Lower leg skin (tissue), 3 donors: ENCODE measurements at regions not wholly inside any gene's neighbourhood (a gene's known extent, or its start where the extent isn't known, plus 50 kb on each side); places are given as distances from the start of the nearest gene placed in this dataset.

ENCODE experiments used
- POLR2A ChIP-seq, 2 donors: fragments of 450-650 bp; IDR thresholded peaks; one replicate each; pipeline ENCODE4 v1.6.1; 2016 to 2017; ENCODE audit warnings: antibody characterized with exemption in 2 of 2, mild to moderate bottlenecking in 1 of 2, moderate library complexity in 1 of 2
- TF ChIP-seq, protein P1 (sequence below), 3 donors: fragments of 450-650 bp; IDR thresholded peaks; one replicate each; pipeline ENCODE4 v1.5.1; 2016; ENCODE audit warnings: antibody characterized with exemption in 3 of 3, mild to moderate bottlenecking in 3 of 3, moderate library complexity in 2 of 3

DNA sequence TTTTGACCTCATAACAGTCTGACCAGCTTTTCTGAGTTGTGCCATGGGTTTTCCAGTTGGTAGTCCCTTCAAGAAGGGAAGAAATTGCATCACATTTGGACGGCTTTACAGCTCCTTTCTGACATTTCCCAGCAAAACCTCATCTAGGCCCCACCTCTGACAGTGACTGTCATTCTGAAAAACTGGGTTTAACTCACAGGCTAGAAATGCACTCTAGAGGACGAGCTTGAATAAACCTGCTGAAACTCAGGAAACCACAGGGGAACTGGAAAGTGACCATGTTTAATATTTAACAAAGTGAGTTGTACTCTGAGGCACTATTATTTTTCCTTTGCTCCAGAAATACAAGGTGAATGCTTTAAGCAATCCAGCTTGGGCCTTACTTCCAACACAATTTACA, 434.3 kb upstream of the RASGEF1B start:
- TF ChIP-seq, protein P1, sequence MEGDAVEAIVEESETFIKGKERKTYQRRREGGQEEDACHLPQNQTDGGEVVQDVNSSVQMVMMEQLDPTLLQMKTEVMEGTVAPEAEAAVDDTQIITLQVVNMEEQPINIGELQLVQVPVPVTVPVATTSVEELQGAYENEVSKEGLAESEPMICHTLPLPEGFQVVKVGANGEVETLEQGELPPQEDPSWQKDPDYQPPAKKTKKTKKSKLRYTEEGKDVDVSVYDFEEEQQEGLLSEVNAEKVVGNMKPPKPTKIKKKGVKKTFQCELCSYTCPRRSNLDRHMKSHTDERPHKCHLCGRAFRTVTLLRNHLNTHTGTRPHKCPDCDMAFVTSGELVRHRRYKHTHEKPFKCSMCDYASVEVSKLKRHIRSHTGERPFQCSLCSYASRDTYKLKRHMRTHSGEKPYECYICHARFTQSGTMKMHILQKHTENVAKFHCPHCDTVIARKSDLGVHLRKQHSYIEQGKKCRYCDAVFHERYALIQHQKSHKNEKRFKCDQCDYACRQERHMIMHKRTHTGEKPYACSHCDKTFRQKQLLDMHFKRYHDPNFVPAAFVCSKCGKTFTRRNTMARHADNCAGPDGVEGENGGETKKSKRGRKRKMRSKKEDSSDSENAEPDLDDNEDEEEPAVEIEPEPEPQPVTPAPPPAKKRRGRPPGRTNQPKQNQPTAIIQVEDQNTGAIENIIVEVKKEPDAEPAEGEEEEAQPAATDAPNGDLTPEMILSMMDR (IDR thresholded peaks at IDR 0.05): no peak
- no peak for TF ChIP-seq POLR2A (IDR thresholded peaks at IDR 0.05)
